Panc1 (cell line): ENCODE measurements at regions not wholly inside any gene's neighbourhood (a gene's known extent, or its start where the extent isn't known, plus 50 kb on each side); places are given as distances from the start of the nearest gene placed in this dataset.

ENCODE experiments used
- ATAC-seq: fragments of 200-7000 bp; cut with Tn5 transposase; 2 replicates; pipeline ENCODE4 v1.9.1; 2020; ENCODE audit warnings: mild to moderate bottlenecking, moderate library complexity
- BruUV-seq: library from RNA; stranded (reverse); fragments of 400-500 nt; replicated peaks from 2 replicates; lab custom pipeline; 2021; lab: Mats Ljungman, UMichigan
- CTCF ChIA-PET: fragments of 300-600 bp; sonication (Branson Sonifier 250); formaldehyde crosslinking; loops from one replicate; lab custom pipeline; 2022; ENCODE audit warnings: antibody characterized with exemption; lab: Charles Lee
- POLR2A ChIA-PET: fragments of 300-600 bp; sonication (Branson Sonifier 250); formaldehyde crosslinking; loops from one replicate; lab custom pipeline; 2022; ENCODE audit warnings: antibody characterized with exemption; lab: Charles Lee
- DNase-seq: peaks from one replicate; pipeline ENCODE4 v3.0.0-alpha.2; 2010; ENCODE audit warnings: low read depth, low spot score
- H3K27ac ChIP-seq: 2 replicates; pipeline ENCODE4 v1.5.1; 2011; ENCODE audit warnings: mild to moderate bottlenecking, low read length, inconsistent platforms
- H3K27me3 ChIP-seq: fragments of 200-500 bp; sonication (Bioruptor generic); 2 replicates; pipeline ENCODE4 v1.6.0; 2014; ENCODE audit warnings: low read length, inconsistent platforms; ENCODE audit not compliant: control insufficient read depth, insufficient read depth
- H3K36me3 ChIP-seq: fragments of 200-500 bp; sonication (Bioruptor generic); 2 replicates; pipeline ENCODE4 v1.5.1; 2014; ENCODE audit warnings: inconsistent platforms, mild to moderate bottlenecking, low read length, moderate library complexity; ENCODE audit not compliant: control insufficient read depth, insufficient read depth
- H3K4me1 ChIP-seq: 2 replicates; pipeline ENCODE4 v1.5.1; 2011; ENCODE audit warnings: inconsistent platforms, mild to moderate bottlenecking, low read length, moderate library complexity; ENCODE audit not compliant: control insufficient read depth, insufficient read depth
- H3K4me3 ChIP-seq, 2 experiments: 2 replicates each; pipeline ENCODE4 v1.5.1; 2011 to 2012; ENCODE audit warnings: low read depth in 2 of 2, low read length in 2 of 2, mild to moderate bottlenecking in 2 of 2, inconsistent platforms in 1 of 2, moderate library complexity in 1 of 2
- H3K9me3 ChIP-seq: fragments of 200-500 bp; sonication (Bioruptor generic); 2 replicates; pipeline ENCODE4 v1.5.1; 2014; ENCODE audit warnings: low read depth, mild to moderate bottlenecking, inconsistent platforms, low read length, moderate library complexity; ENCODE audit not compliant: control insufficient read depth, insufficient read depth
- CTCF ChIP-seq: fragments of 450-650 bp; IDR thresholded peaks from 2 replicates; pipeline ENCODE4 v1.5.1; 2017; ENCODE audit warnings: mild to moderate bottlenecking
- POLR2AphosphoS5 ChIP-seq: IDR thresholded peaks from 2 replicates; pipeline ENCODE4 v1.6.1; 2012; ENCODE audit warnings: mild to moderate bottlenecking, low read depth, low read length, moderate library complexity
- REST ChIP-seq, 2 experiments: IDR thresholded peaks; 2 replicates each; pipeline ENCODE4 v1.6.1; 2011 to 2012; ENCODE audit warnings: low read depth in 2 of 2, control low read depth in 1 of 2, low read length in 1 of 2, mild to moderate bottlenecking in 1 of 2, moderate library complexity in 1 of 2; ENCODE audit not compliant: insufficient read depth in 1 of 2
- SIN3A ChIP-seq: IDR thresholded peaks from 2 replicates; pipeline ENCODE4 v1.6.1; 2012; ENCODE audit warnings: low read depth, mild to moderate bottlenecking, low read length, moderate library complexity, borderline replicate concordance; ENCODE audit not compliant: insufficient read depth
- TCF7L2 ChIP-seq: IDR thresholded peaks from 2 replicates; pipeline ENCODE4 v1.6.1; 2011; ENCODE audit warnings: mild to moderate bottlenecking, low read depth, low read length, inconsistent platforms
- in situ Hi-C: cut with HindIII; loops from 2 replicates; pipeline ENCODE4 v1.10.0; 2016; ENCODE audit warnings: low sequenced_read_pairs, low pct_unique_long_range_greater_than_20kb
- intact Hi-C: fragments of 100-400 bp; cut with micrococcal nuclease; formaldehyde crosslinking; loops from one replicate; pipeline ENCODE4 v1.10.0; 2022; ENCODE audit not compliant: unreplicated experiment

GRCh38 chr11:35046681-35047080, 92.3 kb upstream of the CD44 start:
- intact Hi-C loops (no loop called here), in situ Hi-C loops (no loop called here)
- Histone ChIP-seq H3K4me3 (no peak overlapping the region), H3K9me3 (no peaks in the 10 kb centered on the region; the same call in 1 of the 2 replicates), H3K36me3 (no peaks in the 10 kb centered on the region), H3K4me1 (peaks cover 16% of the 10 kb centered on the region), H3K27me3 (no peaks in the 10 kb centered on the region), H3K27ac (peak overlapping the region; percentile 59)
- no peak for ATAC-seq
- BruUV-seq = no TSS peak
- POLR2A ChIA-PET = no interaction called here
- no peak for DNase-seq
- CTCF ChIA-PET = no interaction called here
- no peak for TF ChIP-seq REST (IDR thresholded peaks at IDR 0.05; ENCODE audit: insufficient read depth in 1 of 2, low read depth in 2 of 2, low read length in 1 of 2)

GRCh38 chr11:35047179-35047578, 91.8 kb upstream of the CD44 start:
- in situ Hi-C loops = no loop called here
- DNase-seq (no peak), ATAC-seq (no peak)
- TF ChIP-seq SIN3A = no peak
- TF ChIP-seq REST (IDR thresholded peaks at IDR 0.05; ENCODE audit: insufficient read depth in 1 of 2, low read depth in 2 of 2, low read length in 1 of 2) = no peak
- TF ChIP-seq CTCF = no peak
- no peak for TF ChIP-seq TCF7L2
- no peak for TF ChIP-seq POLR2AphosphoS5
- intact Hi-C loops = no loop called here
- peak overlapping the region; percentile 59 for H3K27ac ChIP-seq
- no TSS peak for BruUV-seq
- no peaks in the 10 kb centered on the region for H3K36me3 ChIP-seq
- no peak overlapping the region for H3K4me3 ChIP-seq
- POLR2A ChIA-PET = no interaction called here
- no peaks in the 10 kb centered on the region; the same call in 1 of the 2 replicates for H3K9me3 ChIP-seq
- CTCF ChIA-PET = no interaction called here
- H3K4me1 ChIP-seq = peaks cover 13% of the 10 kb centered on the region
- no peaks in the 10 kb centered on the region for H3K27me3 ChIP-seq
